Kidney epithelial cell (primary cell): ENCODE measurements at regions not wholly inside any gene's neighbourhood (a gene's known extent, or its start where the extent isn't known, plus 50 kb on each side); places are given as distances from the start of the nearest gene placed in this dataset.
"Not testable (repeated sequence)": the region's sequence is repeated elsewhere in the genome, so short reads cannot be mapped to it uniquely, and the experiment has no call there.

Experiments used
- DNase-seq: peaks from one replicate; pipeline ENCODE4 v3.0.0-alpha.2; 2010; ENCODE audit warnings: low read depth
- H3K27me3 ChIP-seq: 2 replicates; pipeline ENCODE4 v1.6.0; 2011; ENCODE audit warnings: low read length; ENCODE audit not compliant: control insufficient read depth, insufficient read depth
- H3K36me3 ChIP-seq: 2 replicates; pipeline ENCODE4 v1.5.1; 2011; ENCODE audit warnings: low read length; ENCODE audit not compliant: control insufficient read depth, insufficient read depth
- H3K4me3 ChIP-seq: 2 replicates; pipeline ENCODE4 v1.5.1; 2011; ENCODE audit warnings: low read depth, mild to moderate bottlenecking, control low read depth, low read length
- TF ChIP-seq, protein P1 (sequence below): IDR thresholded peaks from 2 replicates; pipeline ENCODE4 v1.5.1; 2011; ENCODE audit warnings: mild to moderate bottlenecking, moderate library complexity, low read length, control low read depth, inconsistent platforms; ENCODE audit not compliant: insufficient read depth, poor library complexity, severe bottlenecking

DNA sequence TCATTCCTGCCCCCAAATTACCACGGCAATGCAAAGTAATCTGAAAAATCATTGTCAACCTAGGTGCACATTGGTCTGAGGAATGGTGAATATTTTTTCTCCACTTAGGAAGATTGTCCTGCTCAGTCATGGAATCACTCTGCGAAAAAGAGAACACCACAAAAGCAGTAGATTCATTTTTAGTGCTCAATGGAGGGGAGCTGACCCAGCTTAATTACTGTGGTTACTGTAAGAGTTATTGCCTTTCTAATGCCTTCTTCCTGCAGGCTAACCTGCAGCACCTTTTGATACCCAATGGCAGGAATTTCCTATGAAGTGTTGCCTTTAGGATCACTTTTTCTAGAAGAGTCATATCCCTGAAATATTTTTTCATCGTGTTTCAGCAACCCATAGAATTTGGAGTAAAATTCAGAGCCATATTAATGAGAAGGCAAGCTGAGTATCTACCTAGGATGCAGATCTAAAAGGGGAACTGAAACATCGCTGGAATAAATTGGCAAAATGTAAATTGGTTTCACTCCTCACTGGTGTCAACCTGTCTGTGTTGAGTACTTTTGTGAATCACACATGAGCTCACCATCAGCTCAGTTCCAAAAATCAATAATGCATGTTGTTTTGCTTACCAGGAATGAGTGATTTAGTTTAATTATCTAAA is 464.5 kb downstream of the CSNK1G3 start:
- Histone ChIP-seq H3K36me3 (no peaks in the 10 kb centered on the region), H3K4me3 (no peak overlapping the region), H3K27me3 (no peaks in the 10 kb centered on the region)
- TF ChIP-seq, protein P1, sequence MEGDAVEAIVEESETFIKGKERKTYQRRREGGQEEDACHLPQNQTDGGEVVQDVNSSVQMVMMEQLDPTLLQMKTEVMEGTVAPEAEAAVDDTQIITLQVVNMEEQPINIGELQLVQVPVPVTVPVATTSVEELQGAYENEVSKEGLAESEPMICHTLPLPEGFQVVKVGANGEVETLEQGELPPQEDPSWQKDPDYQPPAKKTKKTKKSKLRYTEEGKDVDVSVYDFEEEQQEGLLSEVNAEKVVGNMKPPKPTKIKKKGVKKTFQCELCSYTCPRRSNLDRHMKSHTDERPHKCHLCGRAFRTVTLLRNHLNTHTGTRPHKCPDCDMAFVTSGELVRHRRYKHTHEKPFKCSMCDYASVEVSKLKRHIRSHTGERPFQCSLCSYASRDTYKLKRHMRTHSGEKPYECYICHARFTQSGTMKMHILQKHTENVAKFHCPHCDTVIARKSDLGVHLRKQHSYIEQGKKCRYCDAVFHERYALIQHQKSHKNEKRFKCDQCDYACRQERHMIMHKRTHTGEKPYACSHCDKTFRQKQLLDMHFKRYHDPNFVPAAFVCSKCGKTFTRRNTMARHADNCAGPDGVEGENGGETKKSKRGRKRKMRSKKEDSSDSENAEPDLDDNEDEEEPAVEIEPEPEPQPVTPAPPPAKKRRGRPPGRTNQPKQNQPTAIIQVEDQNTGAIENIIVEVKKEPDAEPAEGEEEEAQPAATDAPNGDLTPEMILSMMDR = no peak
- no peak for DNase-seq

DNA sequence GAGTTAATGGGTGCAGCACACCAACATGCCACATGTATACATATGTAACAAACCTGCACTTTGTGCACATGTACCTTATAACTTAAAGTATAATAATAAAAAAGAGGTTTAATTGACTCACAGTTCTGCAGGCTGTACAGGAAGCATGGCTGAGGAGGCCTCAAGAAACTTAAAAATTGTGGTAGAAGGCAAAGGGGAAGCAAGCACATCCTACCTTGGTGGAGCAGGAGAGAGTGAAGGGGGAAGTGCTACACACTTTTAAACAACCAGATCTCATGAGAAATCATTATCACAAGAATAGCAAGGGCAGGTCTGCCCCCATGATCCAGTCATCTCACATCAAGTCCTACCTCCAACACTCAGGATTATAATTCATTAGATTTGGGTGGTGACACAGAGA is 463.5 kb downstream of the CSNK1G3 start:
- not testable (repeated sequence) for DNase-seq, H3K36me3 ChIP-seq, H3K4me3 ChIP-seq, H3K27me3 ChIP-seq

- Histone ChIP-seq H3K36me3 (no peaks in the 10 kb centered on the region), H3K27me3 (no peaks in the 10 kb centered on the region), H3K4me3 (no peak overlapping the region)
- no peak for DNase-seq
- TF ChIP-seq, protein P1 = no peak
Measured at GRCh38 chr5:123966781-123967180, 454.8 kb downstream of the CSNK1G3 start.

GRCh38 chr5:123965626-123966025 is 453.6 kb downstream of the CSNK1G3 start:
- TF ChIP-seq, protein P1 = no peak
- no peak overlapping the region for H3K4me3 ChIP-seq
- no peaks in the 10 kb centered on the region for H3K27me3 ChIP-seq
- H3K36me3 ChIP-seq = no peaks in the 10 kb centered on the region
- no peak for DNase-seq

DNA sequence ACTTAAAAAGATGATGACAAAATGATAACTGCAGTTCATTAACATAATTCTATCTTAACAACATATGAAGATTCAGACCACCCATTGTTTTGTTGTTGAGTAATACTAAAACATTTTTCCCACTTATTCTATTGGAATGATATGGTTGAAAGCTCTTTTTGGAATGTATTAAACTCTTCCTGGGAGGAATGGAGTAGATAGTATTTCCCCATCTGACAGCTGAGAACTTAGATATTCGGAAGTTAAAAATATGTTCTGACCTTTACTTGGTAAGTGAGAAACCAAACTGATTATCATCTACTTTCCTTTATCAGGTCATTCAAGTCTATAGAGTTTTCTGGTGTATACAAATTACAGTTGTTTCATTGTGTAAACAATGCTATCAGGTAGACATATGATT is 452.9 kb downstream of the CSNK1G3 start:
- Histone ChIP-seq H3K36me3 (no peaks in the 10 kb centered on the region), H3K4me3 (no peak overlapping the region), H3K27me3 (no peaks in the 10 kb centered on the region)
- TF ChIP-seq, protein P1 = no peak
- DNase-seq = no peak

DNA sequence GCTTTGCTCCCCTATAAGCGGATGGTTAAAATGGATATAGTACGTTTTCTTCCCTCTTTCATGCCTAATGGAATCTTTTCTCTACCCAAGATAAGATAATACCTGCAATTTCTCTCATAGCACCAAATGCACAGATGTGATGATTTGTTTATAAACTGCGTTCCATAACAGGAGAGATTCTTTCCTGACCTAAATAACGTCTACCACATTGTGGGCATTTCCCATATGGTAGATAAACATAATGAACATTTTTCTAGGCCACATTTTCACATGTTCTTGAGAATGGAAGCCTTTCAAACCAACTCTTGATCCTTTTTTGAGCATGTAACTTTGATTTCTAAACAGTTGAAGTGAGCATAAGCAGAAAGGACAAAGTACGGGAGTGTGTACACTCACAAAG is 448.5 kb downstream of the CSNK1G3 start:
- H3K36me3 ChIP-seq = no peaks in the 10 kb centered on the region
- TF ChIP-seq, protein P1 = no peak
- DNase-seq = no peak
- no peak overlapping the region for H3K4me3 ChIP-seq
- no peaks in the 10 kb centered on the region for H3K27me3 ChIP-seq
